Activated CD4-positive, alpha-beta T cell treated with anti-CD3 and anti-CD28 coated beads, Interleukin-2, amount 50 U/mL, for 16 hours (primary cell): ENCODE measurements at regions not wholly inside any gene's neighbourhood (a gene's known extent, or its start where the extent isn't known, plus 50 kb on each side); places are given as distances from the start of the nearest gene placed in this dataset.
"Not testable (repeated sequence)": the region's sequence is repeated elsewhere in the genome, so short reads cannot be mapped to it uniquely, and the experiment has no call there.

Experiments
- DNase-seq: peaks from one replicate; pipeline ENCODE4 v3.0.0-alpha.2; 2020

DNA sequence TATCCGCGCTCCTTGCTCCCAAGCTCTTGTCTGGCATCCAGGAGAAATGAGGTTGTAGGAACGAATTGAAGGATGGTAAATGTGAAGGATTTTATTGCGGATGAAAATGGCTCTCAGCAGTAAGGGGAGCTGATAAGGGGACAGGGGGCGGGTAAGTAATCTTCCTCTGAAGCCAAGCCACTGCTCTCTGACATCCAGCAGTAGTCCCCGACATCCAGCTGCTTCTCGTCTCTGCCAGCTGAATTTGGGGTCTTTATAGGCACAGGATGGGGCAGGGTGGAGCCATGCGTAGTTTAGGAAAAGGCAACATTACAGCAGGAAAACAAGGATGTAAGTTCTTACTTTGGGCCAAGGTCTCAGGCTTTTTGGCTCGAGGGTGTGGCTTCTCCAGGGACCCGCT is 1370.1 kb upstream of the RAG2 start:
- DNase-seq: no peak

- DNase-seq: no peak
Measured at GRCh38 chr11:37967635-37968034, 1369.6 kb upstream of the RAG2 start.

GRCh38 chr11:37963440-37963839 is 1365.4 kb upstream of the RAG2 start:
- DNase-seq: no peak

DNA sequence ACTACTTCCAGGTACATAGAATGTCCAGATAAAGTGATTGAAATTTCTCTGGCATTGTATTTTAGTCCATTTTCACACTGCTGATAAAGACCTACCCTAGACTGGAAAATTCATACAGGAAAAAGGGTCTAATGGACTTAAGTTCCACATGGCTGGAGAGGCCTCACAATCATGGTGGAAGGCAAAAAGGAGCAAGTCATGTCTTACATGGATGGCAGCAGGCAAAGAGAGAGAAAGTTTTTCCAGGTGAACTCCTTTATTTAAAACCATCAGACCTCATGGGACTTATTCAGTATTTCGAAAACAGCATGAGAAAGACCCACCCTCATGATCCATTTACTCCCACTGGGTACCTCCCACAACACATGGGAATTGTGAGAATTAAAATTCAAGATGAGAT is 1359.7 kb upstream of the RAG2 start:
- no peak for DNase-seq

GRCh38 chr11:37951996-37952395 is 1354.0 kb upstream of the RAG2 start:
- DNase-seq: no peak

- no peak for DNase-seq
Measured at GRCh38 chr11:37948258-37948657, 1350.2 kb upstream of the RAG2 start.

DNA sequence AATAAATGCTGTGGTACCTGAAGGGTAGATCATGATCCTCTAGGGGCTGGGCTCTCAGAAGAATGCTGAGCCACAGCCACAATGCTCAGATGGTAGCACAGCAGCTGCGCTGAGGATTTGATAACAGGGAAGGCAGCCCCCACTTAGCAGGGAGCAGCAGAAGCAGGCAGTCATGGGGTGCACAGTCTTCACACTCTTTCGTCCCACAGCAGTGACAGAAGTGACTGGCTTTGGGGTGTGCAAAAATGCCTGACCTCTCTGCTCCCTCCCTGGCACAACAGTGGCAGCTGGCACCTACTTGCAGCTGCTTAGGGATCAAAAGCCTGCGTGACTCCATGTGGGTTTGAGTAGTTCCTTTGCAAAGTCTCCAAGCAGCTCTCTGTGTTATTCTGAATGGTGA is 1349.8 kb upstream of the RAG2 start:
- DNase-seq: no peak

DNA sequence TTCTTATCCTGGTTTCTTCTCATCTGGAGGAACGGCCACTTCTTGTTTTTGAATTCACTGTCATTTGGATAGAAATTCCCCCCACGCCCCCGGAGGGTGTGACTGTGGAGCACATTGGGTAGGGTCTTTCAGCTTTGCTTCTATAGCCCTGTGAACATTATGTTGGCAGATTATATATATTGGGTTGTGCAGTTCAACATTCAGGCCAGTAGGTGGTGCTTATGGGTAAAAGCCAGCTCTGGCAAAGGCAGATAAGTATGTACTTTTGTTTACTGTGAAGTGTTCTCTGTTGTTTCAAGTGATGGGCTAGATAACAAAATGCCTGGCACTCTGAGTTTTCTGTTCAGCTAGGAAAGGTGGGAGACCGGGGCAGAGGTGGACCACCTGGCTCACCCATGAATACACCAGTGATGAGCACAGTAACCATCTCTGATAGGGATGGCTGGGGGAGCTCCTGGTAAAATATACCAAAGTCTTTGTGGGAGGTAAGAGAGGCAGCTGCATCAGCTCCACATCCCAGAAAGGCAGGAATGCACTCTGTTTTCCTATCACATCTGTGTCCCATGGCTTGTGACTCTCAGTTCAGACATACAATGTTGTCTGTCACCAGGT is 1348.2 kb upstream of the RAG2 start:
- DNase-seq: peak; percentile 25

GRCh38 chr11:37942081-37942480 is 1344.0 kb upstream of the RAG2 start:
- DNase-seq: no peak

DNA sequence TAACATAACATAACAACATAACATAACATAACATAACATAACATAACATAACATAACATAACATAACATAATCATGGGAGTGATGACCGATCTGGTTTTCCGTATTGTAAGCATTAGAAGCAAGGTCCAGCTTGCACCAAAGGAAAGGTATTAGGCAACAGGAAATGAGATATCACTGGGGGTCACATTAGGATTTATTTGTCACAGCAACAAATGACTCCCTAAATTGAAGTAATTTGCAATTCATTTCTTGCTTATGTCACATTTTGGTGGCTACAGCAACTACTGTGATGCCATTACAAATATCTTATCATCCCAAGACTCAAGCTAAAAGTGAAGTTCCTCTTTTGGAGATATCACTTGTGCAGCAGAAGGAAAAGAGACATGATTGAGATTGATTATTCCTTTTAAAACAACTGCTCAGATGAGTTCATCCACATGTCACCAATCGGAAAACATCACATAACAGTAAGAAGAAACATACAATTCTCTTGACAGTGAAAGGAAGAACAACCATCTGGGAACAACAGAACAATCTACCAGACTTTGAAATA is 1331.1 kb upstream of the RAG2 start:
- no peak for DNase-seq

DNA sequence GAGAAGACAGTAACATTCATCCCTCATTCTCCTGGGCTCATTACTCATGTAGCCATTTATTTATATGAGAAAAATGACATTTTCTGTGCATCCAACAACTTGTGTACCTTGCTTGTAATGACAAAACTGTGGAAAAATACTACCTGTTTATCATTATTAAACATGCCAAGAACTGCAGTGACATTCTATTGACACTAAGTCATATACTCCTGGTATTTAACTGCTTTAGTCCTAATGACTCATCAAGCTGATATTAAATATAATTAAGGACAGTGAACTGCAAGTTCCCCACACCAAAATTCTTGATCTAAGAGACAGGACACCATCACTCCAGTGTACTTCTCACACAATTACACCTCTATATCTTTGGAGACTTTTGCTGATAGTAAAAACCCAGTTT is 1328.7 kb upstream of the RAG2 start:
- DNase-seq: no peak

- no peak for DNase-seq
Measured at GRCh38 chr11:37916331-37916730, 1318.3 kb upstream of the RAG2 start.

DNA sequence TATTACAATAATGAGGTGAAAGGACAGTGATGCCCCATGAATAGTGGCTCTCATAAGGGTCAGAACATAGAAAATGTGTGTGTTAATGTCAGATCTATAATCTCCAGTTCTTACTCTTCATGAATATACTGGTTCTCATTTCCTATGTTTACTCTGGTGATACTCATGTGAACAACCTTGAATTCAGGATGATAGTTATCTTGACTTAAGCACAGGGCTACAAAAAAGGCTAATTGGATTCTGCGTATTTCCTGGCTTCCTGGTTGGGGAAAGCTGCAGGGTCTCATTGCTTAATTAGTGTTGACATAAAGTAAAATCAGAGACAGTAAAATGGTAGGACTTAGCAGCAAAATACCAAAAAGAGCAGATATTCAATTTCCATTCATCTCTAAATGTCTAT is 1316.8 kb upstream of the RAG2 start:
- no peak for DNase-seq

DNA sequence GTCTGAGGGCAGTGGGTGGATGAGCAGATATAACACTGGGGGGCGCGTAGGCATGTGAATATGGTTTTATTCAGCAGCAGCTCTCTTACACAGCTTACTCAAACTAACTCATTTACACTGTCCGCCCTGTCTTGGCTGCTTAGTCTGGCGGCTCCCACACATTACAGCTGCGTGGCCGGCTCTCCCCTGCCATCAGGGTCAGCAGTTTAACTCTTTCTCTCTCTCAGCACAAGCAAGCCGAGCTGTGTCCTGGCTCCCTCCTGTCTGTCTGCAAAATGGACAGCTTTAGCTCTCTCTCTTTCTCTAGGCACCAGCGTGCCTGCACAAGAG is 1310.1 kb upstream of the RAG2 start:
- no peak for DNase-seq

- no peak for DNase-seq
Measured at GRCh38 chr11:37907436-37908218, 1309.6 kb upstream of the RAG2 start.

- DNase-seq: no peak
Measured at GRCh38 chr11:37905707-37906417, 1307.8 kb upstream of the RAG2 start.

- no peak for DNase-seq
Measured at GRCh38 chr11:37896016-37896415, 1298.0 kb upstream of the RAG2 start.

DNA sequence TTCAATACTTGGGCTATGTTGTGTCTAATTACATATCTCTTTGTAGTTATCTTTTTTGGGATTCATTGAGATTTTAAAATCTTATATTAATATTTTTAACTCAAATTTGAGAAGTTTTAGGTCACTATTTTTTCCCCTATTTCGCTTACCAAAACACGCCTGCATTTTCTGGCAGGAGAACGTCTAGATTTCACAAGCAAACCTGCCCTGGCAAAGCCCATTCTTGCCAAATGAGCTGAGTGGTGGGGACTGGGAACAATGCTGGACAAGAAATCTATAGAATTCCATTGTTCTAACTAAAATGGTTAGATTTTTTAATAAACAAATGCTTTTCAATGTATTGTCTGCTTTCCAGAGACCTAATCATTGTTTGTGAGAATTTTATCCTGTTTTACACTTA is 1283.7 kb upstream of the RAG2 start:
- no peak for DNase-seq

DNA sequence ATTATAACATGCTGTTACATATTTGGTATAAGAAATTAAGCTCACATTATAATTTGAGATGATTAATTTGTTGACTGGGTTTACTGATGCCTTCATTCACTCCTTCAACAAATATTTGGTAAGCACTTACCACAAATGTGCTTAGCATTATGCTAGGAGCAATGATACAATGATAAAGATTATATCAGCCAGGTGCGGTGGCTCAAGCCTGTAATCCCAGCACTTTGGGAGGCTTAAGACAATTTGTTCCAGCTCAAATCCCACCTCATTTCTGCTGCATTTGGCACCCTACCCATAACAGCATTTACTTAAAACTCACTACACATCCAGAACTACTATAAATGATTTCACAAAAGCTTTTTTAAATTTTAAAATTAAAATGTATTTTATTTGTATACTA is 1263.6 kb upstream of the RAG2 start:
- no peak for DNase-seq

- DNase-seq: not testable (repeated sequence)
Measured at GRCh38 chr11:37858806-37859537, 1260.9 kb upstream of the RAG2 start.

GRCh38 chr11:37858398-37858797 is 1260.4 kb upstream of the RAG2 start:
- no peak for DNase-seq

GRCh38 chr11:37857726-37858125 is 1259.7 kb upstream of the RAG2 start:
- no peak for DNase-seq

GRCh38 chr11:37849706-37850105 is 1251.7 kb upstream of the RAG2 start:
- no peak for DNase-seq
